Fibroblast of lung (primary cell): ENCODE measurements at regions not wholly inside any gene's neighbourhood (a gene's known extent, or its start where the extent isn't known, plus 50 kb on each side); places are given as distances from the start of the nearest gene placed in this dataset.
A peak's percentile ranks its signal among the peaks of the same experiment; 100 is the strongest.

Experiments
- DNase-seq, 2 donors: peaks; one replicate each; pipeline versions ENCODE4 v3.0.0 to v3.0.0-alpha.2; 2010; ENCODE audit warnings: low read depth in 2 of 2
- H2AFZ ChIP-seq: 2 replicates; pipeline ENCODE4 v1.5.1; 2012; ENCODE audit warnings: low read length, control low read depth, inconsistent platforms
- H3K27ac ChIP-seq: 2 replicates; pipeline ENCODE4 v1.5.1; 2011; ENCODE audit warnings: low read length, control low read depth; ENCODE audit not compliant: insufficient read depth
- H3K27me3 ChIP-seq: 2 replicates; pipeline ENCODE4 v1.5.1; 2011; ENCODE audit warnings: mild to moderate bottlenecking, low read length; ENCODE audit not compliant: control insufficient read depth, insufficient read depth
- H3K36me3 ChIP-seq: 2 replicates; pipeline ENCODE4 v1.5.1; 2011; ENCODE audit warnings: low read length; ENCODE audit not compliant: control insufficient read depth, insufficient read depth
- H3K4me1 ChIP-seq: 2 replicates; pipeline ENCODE4 v1.5.1; 2011; ENCODE audit warnings: low read length; ENCODE audit not compliant: control insufficient read depth, insufficient read depth; ENCODE audit errors: extremely low read depth
- H3K4me2 ChIP-seq: 2 replicates; pipeline ENCODE4 v1.5.1; 2011; ENCODE audit warnings: low read length, control low read depth; ENCODE audit not compliant: insufficient read depth; ENCODE audit errors: extremely low read depth
- H3K4me3 ChIP-seq, 4 experiments: fragments of 200-600 bp in 1 of 4; sonication (generic) in 1 of 4; replicated peaks in 1 of 4; 2 replicates each; pipeline ENCODE4 v1.5.1; 2011 to 2016; ENCODE audit warnings: low read length in 4 of 4, low read depth in 3 of 4, mild to moderate bottlenecking in 3 of 4, control low read depth in 2 of 4, inconsistent platforms in 1 of 4, mixed read lengths in 1 of 4; ENCODE audit not compliant: insufficient read depth in 1 of 4; ENCODE audit errors: control extremely low read depth in 1 of 4
- H3K79me2 ChIP-seq: 2 replicates; pipeline ENCODE4 v1.5.1; 2012; ENCODE audit warnings: mild to moderate bottlenecking, low read length, inconsistent platforms; ENCODE audit not compliant: control insufficient read depth, insufficient read depth
- H3K9ac ChIP-seq: 2 replicates; pipeline ENCODE4 v1.5.1; 2011; ENCODE audit warnings: mild to moderate bottlenecking, low read length, control low read depth; ENCODE audit not compliant: insufficient read depth
- H3K9me3 ChIP-seq: 2 replicates; pipeline ENCODE4 v1.5.1; 2012; ENCODE audit warnings: low read depth, low read length; ENCODE audit not compliant: control insufficient read depth, insufficient read depth
- H4K20me1 ChIP-seq: 2 replicates; pipeline ENCODE4 v1.5.1; 2011; ENCODE audit warnings: low read length; ENCODE audit not compliant: control insufficient read depth, insufficient read depth; ENCODE audit errors: extremely low read depth
- EZH2 ChIP-seq: IDR thresholded peaks from 2 replicates; pipeline ENCODE4 v1.5.1; 2012; ENCODE audit warnings: low read length, control low read depth, mild to moderate bottlenecking; ENCODE audit errors: missing control alignments
- TF ChIP-seq, protein P1 (sequence below), 2 donors: IDR thresholded peaks in 1 of 2; conservative IDR thresholded peaks in 1 of 2; 1 replicate in 1 of 2; 2 replicates in 1 of 2; pipeline ENCODE4 v1.5.1; 2011 to 2012; ENCODE audit warnings: low read length in 2 of 2, control low read depth in 1 of 2, inconsistent platforms in 1 of 2, low read depth in 1 of 2, mild to moderate bottlenecking in 1 of 2

DNA sequence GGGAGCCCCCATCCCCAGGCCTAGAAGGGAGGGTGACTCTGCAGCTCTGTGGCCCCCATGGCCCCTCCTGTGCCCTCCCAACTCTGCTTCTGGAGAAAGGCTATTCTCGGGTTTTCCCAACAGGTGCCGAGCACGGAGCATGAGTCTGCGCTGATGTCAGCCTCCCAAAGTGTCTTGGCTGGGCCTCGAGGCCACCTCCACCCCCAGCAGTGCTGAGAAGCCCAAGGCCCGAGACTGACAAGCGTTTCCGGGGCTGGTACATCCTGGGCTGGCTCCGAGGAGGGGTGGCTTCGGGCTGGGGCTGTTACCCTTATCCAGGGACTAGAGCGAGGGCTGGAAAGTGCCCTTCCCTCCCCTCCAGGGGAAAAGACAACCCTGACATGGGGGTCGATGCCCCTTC, 60.2 kb upstream of the GATA5 start:
- H3K4me1 ChIP-seq, result no peaks in the 10 kb centered on the region
- DNase-seq, result no peak
- H3K9me3 ChIP-seq, result no peaks in the 10 kb centered on the region
- no peak overlapping the region for H3K4me3 ChIP-seq
- no peak overlapping the region for H3K27ac ChIP-seq
- TF ChIP-seq, protein P1, sequence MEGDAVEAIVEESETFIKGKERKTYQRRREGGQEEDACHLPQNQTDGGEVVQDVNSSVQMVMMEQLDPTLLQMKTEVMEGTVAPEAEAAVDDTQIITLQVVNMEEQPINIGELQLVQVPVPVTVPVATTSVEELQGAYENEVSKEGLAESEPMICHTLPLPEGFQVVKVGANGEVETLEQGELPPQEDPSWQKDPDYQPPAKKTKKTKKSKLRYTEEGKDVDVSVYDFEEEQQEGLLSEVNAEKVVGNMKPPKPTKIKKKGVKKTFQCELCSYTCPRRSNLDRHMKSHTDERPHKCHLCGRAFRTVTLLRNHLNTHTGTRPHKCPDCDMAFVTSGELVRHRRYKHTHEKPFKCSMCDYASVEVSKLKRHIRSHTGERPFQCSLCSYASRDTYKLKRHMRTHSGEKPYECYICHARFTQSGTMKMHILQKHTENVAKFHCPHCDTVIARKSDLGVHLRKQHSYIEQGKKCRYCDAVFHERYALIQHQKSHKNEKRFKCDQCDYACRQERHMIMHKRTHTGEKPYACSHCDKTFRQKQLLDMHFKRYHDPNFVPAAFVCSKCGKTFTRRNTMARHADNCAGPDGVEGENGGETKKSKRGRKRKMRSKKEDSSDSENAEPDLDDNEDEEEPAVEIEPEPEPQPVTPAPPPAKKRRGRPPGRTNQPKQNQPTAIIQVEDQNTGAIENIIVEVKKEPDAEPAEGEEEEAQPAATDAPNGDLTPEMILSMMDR (conservative IDR thresholded peaks at IDR 0.05 in 1 of 2, IDR thresholded peaks at IDR 0.05 in 1 of 2; ENCODE audit: low read depth in 1 of 2, low read length in 2 of 2), result no peak
- no peak for TF ChIP-seq EZH2
- no peak overlapping the region for H3K4me2 ChIP-seq
- no peak overlapping the region for H2AFZ ChIP-seq
- H3K9ac ChIP-seq, result no peak overlapping the region
- H4K20me1 ChIP-seq, result no peaks in the 10 kb centered on the region
- no peaks in the 10 kb centered on the region for H3K27me3 ChIP-seq
- H3K79me2 ChIP-seq, result no peaks in the 10 kb centered on the region
- no peaks in the 10 kb centered on the region for H3K36me3 ChIP-seq

DNA sequence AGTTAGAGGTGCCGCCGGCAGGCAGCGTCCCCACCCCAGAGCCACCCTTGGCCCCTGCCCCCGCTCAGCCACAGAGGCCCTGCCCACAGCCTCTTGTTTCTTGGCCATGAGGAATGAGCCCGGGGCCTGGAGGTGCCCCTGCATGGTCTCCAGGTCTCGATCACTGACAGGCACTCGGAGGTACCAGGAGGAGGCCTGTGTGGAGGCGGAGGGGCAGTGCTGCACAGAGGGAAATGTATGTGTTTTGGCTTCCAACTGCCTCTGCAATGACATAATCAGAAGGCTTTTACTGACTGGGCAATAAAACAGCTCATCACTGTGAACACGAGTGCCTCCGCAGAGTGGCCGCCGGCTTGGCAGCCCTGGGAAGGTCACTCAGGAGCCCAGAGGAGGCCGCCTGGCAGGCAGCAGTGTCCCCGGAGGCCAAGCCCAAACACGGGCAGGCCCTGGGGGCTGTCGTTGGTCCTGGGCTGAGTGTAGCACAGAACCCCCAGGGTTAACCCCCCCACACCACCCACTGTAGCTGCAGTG, 61.1 kb upstream of the GATA5 start:
- Histone ChIP-seq H3K36me3 (no peaks in the 10 kb centered on the region), H3K9me3 (no peaks in the 10 kb centered on the region), H3K4me2 (no peak overlapping the region), H3K27ac (no peak overlapping the region), H2AFZ (no peak overlapping the region), H3K4me1 (no peaks in the 10 kb centered on the region), H3K9ac (no peak overlapping the region), H3K79me2 (no peaks in the 10 kb centered on the region), H3K27me3 (no peaks in the 10 kb centered on the region), H3K4me3 (no peak overlapping the region), H4K20me1 (no peaks in the 10 kb centered on the region)
- no peak for TF ChIP-seq EZH2
- TF ChIP-seq, protein P1 (conservative IDR thresholded peaks at IDR 0.05 in 1 of 2, IDR thresholded peaks at IDR 0.05 in 1 of 2; ENCODE audit: low read depth in 1 of 2, low read length in 2 of 2), result no peak
- DNase-seq, result peak in 1 of 2 donors; percentile 14

DNA sequence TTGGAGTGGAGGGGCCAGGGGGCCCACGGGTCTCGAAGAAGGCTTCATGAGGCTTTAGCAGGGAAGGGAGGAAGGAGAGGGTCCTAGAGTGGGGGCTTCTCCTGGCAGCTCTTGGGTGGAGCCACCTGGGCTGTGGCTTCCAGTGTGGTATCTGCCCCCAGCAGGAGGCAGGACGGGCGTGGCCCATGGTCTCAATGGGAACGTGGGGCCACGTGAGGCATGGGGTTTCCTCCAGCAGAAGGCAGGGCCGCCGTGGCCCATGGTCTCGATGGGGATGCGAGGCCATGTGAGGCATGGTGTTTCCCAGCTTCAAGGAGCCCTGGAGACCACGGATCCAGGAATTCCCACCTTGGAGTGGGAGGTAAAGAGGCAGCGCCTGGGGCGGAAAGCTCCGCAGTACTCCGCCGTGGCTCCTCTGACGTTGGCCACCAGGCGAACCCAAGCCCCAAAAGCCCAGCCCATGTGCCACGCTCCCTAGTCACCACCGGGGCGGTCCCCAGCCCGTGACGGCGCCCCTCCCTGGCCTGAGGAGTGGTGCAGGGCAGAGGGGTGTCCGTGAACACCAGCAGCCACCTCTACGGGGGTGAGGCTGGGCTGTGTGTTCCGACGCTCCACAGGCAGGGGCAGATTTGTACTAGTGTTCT, 62.0 kb upstream of the GATA5 start:
- Histone ChIP-seq H3K27ac (no peak overlapping the region), H3K9ac (no peak overlapping the region), H3K4me3 (no peak overlapping the region), H3K36me3 (no peaks in the 10 kb centered on the region), H3K4me1 (no peaks in the 10 kb centered on the region), H3K4me2 (no peak overlapping the region), H4K20me1 (no peaks in the 10 kb centered on the region), H2AFZ (no peak overlapping the region), H3K9me3 (no peaks in the 10 kb centered on the region), H3K79me2 (no peaks in the 10 kb centered on the region), H3K27me3 (no peaks in the 10 kb centered on the region)
- no peak for TF ChIP-seq EZH2
- TF ChIP-seq, protein P1 (conservative IDR thresholded peaks at IDR 0.05 in 1 of 2, IDR thresholded peaks at IDR 0.05 in 1 of 2; ENCODE audit: low read depth in 1 of 2, low read length in 2 of 2), result no peak
- DNase-seq, result no peak
